SH-SY5Y (cell line): ENCODE measurements at regions not wholly inside any gene's neighbourhood (a gene's known extent, or its start where the extent isn't known, plus 50 kb on each side); places are given as distances from the start of the nearest gene placed in this dataset.

Source experiments
- GATA2 ChIP-seq: IDR thresholded peaks from 2 replicates; pipeline ENCODE4 v1.6.1; 2011; ENCODE audit warnings: mild to moderate bottlenecking, low read depth, low read length
- GATA3 ChIP-seq: IDR thresholded peaks from 2 replicates; pipeline ENCODE4 v1.6.1; 2011; ENCODE audit warnings: low read depth, mild to moderate bottlenecking, low read length, moderate library complexity

DNA sequence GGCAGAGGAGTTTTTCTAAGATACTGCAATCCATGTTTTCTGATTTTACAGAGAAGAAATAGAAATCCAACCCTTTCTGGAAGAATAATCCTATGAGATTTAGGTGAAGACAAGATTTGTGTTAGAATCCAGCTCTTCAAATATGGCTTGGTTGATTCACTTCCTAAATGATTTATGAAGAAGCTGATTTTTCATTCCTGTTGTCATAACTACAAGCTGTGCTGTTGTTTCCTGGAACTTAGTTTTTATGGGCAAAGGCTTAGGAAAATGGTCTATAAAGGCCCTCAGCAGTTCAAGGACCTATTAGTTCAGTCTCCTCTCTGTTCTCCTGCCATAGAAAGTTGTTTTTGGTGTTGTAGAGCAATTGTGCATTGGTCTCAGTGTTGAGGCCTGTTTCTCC, 174.2 kb upstream of the FAM20A start:
- no peak for TF ChIP-seq GATA2
- no peak for TF ChIP-seq GATA3
